ENCODE measurements at regions not wholly inside any gene's neighbourhood (a gene's known extent, or its start where the extent isn't known, plus 50 kb on each side); places are given as distances from the start of the nearest gene placed in this dataset.

GRCh38 chr12:132384916-132385774 lies 55.8 kb upstream of the GALNT9 start:
- Histone ChIP-seq H3K9me3 (no peaks in the 10 kb centered on the region), H3K4me1 (no peaks in the 10 kb centered on the region), H3K36me3 (no peaks in the 10 kb centered on the region), H3K4me3 (no peak overlapping the region), H3K27me3 (peaks cover 3 to 74% of the 10 kb centered on the region in 2 donors), H3K27ac (no peak overlapping the region)
- intact Hi-C loops (cut with DNase I; ENCODE audit: low total_unique reads), result no loop called here
- DNase-seq (ENCODE audit: low spot score in 2 of 2), result no peak
- TF ChIP-seq POLR2A (IDR thresholded peaks at IDR 0.05) (no peak), POLR2AphosphoS5 (IDR thresholded peaks at IDR 0.05) (no peak)
- TF ChIP-seq, protein P1, sequence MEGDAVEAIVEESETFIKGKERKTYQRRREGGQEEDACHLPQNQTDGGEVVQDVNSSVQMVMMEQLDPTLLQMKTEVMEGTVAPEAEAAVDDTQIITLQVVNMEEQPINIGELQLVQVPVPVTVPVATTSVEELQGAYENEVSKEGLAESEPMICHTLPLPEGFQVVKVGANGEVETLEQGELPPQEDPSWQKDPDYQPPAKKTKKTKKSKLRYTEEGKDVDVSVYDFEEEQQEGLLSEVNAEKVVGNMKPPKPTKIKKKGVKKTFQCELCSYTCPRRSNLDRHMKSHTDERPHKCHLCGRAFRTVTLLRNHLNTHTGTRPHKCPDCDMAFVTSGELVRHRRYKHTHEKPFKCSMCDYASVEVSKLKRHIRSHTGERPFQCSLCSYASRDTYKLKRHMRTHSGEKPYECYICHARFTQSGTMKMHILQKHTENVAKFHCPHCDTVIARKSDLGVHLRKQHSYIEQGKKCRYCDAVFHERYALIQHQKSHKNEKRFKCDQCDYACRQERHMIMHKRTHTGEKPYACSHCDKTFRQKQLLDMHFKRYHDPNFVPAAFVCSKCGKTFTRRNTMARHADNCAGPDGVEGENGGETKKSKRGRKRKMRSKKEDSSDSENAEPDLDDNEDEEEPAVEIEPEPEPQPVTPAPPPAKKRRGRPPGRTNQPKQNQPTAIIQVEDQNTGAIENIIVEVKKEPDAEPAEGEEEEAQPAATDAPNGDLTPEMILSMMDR (IDR thresholded peaks at IDR 0.05), result no peak

DNA sequence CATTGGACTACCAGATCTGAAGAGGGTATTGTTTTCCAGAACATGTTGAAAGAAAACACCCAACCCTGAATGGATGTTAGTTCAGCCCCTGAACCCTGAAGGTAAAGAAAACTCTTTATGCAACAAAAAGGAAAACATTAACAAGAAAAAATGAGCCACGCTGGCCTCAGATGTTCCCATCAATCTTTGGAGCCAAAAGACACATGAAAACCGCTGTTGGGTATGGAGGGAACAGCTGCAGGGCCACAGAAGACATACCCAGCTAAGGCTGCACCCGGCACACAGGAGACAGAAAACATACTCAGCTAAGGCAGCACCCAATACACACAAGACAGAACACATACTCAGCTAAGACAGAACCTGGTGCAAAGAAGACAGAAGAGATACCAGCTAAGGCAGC lies 51.3 kb upstream of the GALNT9 start:
- Histone ChIP-seq H3K4me1 (no peaks in the 10 kb centered on the region), H3K27me3 (peaks cover 0 to 65% of the 10 kb centered on the region in 2 donors), H3K36me3 (no peaks in the 10 kb centered on the region), H3K9me3 (no peaks in the 10 kb centered on the region), H3K27ac (no peak overlapping the region), H3K4me3 (no peak overlapping the region)
- TF ChIP-seq POLR2A (IDR thresholded peaks at IDR 0.05) (no peak), POLR2AphosphoS5 (IDR thresholded peaks at IDR 0.05) (no peak)
- TF ChIP-seq, protein P1 (IDR thresholded peaks at IDR 0.05), result no peak
- no peak for DNase-seq (ENCODE audit: low spot score in 2 of 2)
- intact Hi-C loops (cut with DNase I; ENCODE audit: low total_unique reads), result no loop called here

DNA sequence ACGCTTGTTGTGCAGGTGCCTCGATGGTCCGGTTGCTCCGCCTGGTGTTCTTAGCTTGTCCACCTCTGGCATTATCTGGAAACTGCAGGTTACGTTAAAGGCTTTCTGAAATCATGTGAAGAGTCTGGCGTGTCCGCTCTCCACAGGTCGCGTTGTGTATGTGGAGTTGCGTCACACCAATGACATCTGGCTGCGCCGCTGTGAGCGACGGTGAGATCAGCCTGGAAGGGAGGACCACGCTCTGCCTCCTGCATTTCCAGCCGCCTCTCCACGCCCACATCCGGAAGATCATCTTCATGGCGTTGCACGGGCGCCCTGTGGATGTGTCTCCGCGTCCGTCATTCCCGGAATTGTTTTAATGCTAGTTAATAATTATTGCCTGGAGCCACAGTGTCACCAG lies 50.6 kb upstream of the GALNT9 start:
- Histone ChIP-seq H3K4me1 (no peaks in the 10 kb centered on the region), H3K9me3 (no peaks in the 10 kb centered on the region), H3K4me3 (no peak overlapping the region), H3K27ac (no peak overlapping the region), H3K27me3 (peaks cover 0 to 67% of the 10 kb centered on the region in 2 donors), H3K36me3 (no peaks in the 10 kb centered on the region)
- intact Hi-C loops (cut with DNase I; ENCODE audit: low total_unique reads), result no loop called here
- no peak for DNase-seq (ENCODE audit: low spot score in 2 of 2)
- TF ChIP-seq POLR2AphosphoS5 (IDR thresholded peaks at IDR 0.05) (no peak), POLR2A (IDR thresholded peaks at IDR 0.05) (no peak)
- TF ChIP-seq, protein P1 (IDR thresholded peaks at IDR 0.05), result no peak

- peaks cover 0 to 69% of the 10 kb centered on the region in 2 donors for H3K27me3 ChIP-seq
- intact Hi-C loops (cut with DNase I; ENCODE audit: low total_unique reads), result no loop called here
- TF ChIP-seq, protein P1 (IDR thresholded peaks at IDR 0.05), result no peak
- TF ChIP-seq POLR2AphosphoS5 (IDR thresholded peaks at IDR 0.05), result no peak
Measured at GRCh38 chr12:132379576-132379975, 50.2 kb upstream of the GALNT9 start.

More at GRCh38 chr12:132379576-132379975, 50.2 kb upstream of the GALNT9 start:
- no peak for DNase-seq (ENCODE audit: low spot score in 2 of 2)
- H3K27ac ChIP-seq, result no peak overlapping the region
- no peaks in the 10 kb centered on the region for H3K9me3 ChIP-seq
- no peaks in the 10 kb centered on the region for H3K4me1 ChIP-seq
- H3K4me3 ChIP-seq, result no peak overlapping the region
- H3K36me3 ChIP-seq, result no peaks in the 10 kb centered on the region
